Psoas muscle (tissue), 7 donors: ENCODE measurements at regions not wholly inside any gene's neighbourhood (a gene's known extent, or its start where the extent isn't known, plus 50 kb on each side); places are given as distances from the start of the nearest gene placed in this dataset.

Experiments used
- ATAC-seq, 4 donors: fragments of 200-7000 bp; cut with Tn5 transposase; one replicate each; pipeline ENCODE4 v1.9.1; 2020; ENCODE audit warnings: moderate library complexity in 3 of 4, mild to moderate bottlenecking in 2 of 4
- DNase-seq, 2 donors: peaks; one replicate each; pipeline ENCODE4 v3.0.0-alpha.2; 2020
- H3K27ac ChIP-seq: fragments of 200-600 bp; one replicate; pipeline ENCODE4 v1.8.0; 2022
- H3K27me3 ChIP-seq, 3 donors: fragments of 200-600 bp in 1 of 3; one replicate each; pipeline versions ENCODE4 v1.6.1 to v1.8.0; 2013 to 2022; ENCODE audit warnings: low read length in 2 of 3, mild to moderate bottlenecking in 2 of 3, moderate library complexity in 1 of 3; ENCODE audit not compliant: insufficient read depth in 3 of 3
- H3K36me3 ChIP-seq, 2 donors: fragments of 200-600 bp in 1 of 2; one replicate each; pipeline versions ENCODE4 v1.6.1 to v1.8.0; 2013 to 2022; ENCODE audit warnings: low read depth in 1 of 2, mild to moderate bottlenecking in 1 of 2, moderate library complexity in 1 of 2; ENCODE audit not compliant: insufficient read depth in 1 of 2
- H3K4me1 ChIP-seq: fragments of 200-600 bp; one replicate; pipeline ENCODE4 v1.8.0; 2022
- H3K4me3 ChIP-seq: fragments of 200-600 bp; one replicate; pipeline ENCODE4 v1.8.0; 2022; ENCODE audit warnings: mild to moderate bottlenecking
- H3K9me3 ChIP-seq: fragments of 200-600 bp; one replicate; pipeline ENCODE4 v1.8.0; 2022
- CTCF ChIP-seq: fragments of 200-600 bp; IDR thresholded peaks from one replicate; pipeline ENCODE4 v1.8.0; 2022; ENCODE audit warnings: antibody characterized with exemption
- WGBS, 3 donors: extraction: QIAGEN DNeasy Blood & Tissue Kit; methylation state at CpG; one replicate each; pipeline versions ENCODE4 v1.1.6 to v1.1.7; 2013; 5-methylcytosine and 5-hydroxymethylcytosine counted together
- intact Hi-C, 2 donors: fragments of 100-400 bp; cut with DNase I; formaldehyde crosslinking; loops; one replicate each; pipeline versions ENCODE4 v1.11.0 to v1.14.2; 2022
- donor health status: healthy with polysubstance abuse.
- donor health status: DM: no; HTN: no; CAD: no; lungs with moderate emphysema.
- donor health status: Bipolar disorder and iron deficiency.
- donor health status: healthy.
- donor health status: DM: yes; HTN: yes; CAD: no.
- donor health status: DM: no; HTN: no; CAD: no.
- donor health status: DM: yes; HTN: yes; CAD: no.

- H3K27me3 ChIP-seq: no peaks in the 10 kb centered on the region
- intact Hi-C loops: no loop called here
- H3K27ac ChIP-seq: no peak overlapping the region
- no peak for TF ChIP-seq CTCF
- H3K4me3 ChIP-seq: no peak overlapping the region
- ATAC-seq: no peak
- no peaks in the 10 kb centered on the region for H3K36me3 ChIP-seq
- no peaks in the 10 kb centered on the region for H3K9me3 ChIP-seq
- no peaks in the 10 kb centered on the region for H3K4me1 ChIP-seq
- 96 to 98% (median 96%) methylated on average over 9 of the region's 9 CpGs for whole genome bisulfite sequencing, 3 donors
- DNase-seq: no peak
These were observed 117.6 kb downstream of the RND3 start for GRCh38 chr2:150369862-150370261.

DNA sequence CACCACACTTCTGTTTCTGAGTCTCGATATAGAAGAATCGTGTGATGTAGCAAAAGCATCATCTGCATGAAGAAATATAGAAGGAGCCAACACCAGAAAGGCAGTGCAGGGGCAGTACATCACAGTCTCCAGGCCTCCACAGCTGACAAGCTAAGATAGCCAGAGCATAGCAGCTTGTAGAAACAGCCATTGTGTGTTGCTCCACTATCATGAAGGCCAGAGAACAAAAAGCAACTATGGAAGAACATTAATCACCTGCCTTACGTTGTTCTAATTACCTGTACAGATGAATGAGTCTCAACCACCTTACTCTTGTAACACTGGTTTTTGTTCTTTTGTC is 129.0 kb downstream of the RND3 start:
- TF ChIP-seq CTCF: no peak
- Histone ChIP-seq H3K27ac (no peak overlapping the region), H3K36me3 (no peaks in the 10 kb centered on the region), H3K4me1 (no peaks in the 10 kb centered on the region), H3K4me3 (no peak overlapping the region), H3K9me3 (no peaks in the 10 kb centered on the region), H3K27me3 (no peaks in the 10 kb centered on the region)
- 79 to 93% (median 87%) methylated on average over 3 of the region's 3 CpGs for WGBS, 3 donors
- intact Hi-C loops: no loop called here
- ATAC-seq: no peak
- DNase-seq: no peak

- H3K27me3 ChIP-seq: no peaks in the 10 kb centered on the region
- H3K4me3 ChIP-seq: no peak overlapping the region
- H3K36me3 ChIP-seq: no peaks in the 10 kb centered on the region
- TF ChIP-seq CTCF: no peak
- H3K27ac ChIP-seq: no peak overlapping the region
- DNase-seq: no peak
- 75 to 85% (median 81%) methylated on average over 2 of the region's 2 CpGs for WGBS, 3 donors
- H3K4me1 ChIP-seq: no peaks in the 10 kb centered on the region
- no peaks in the 10 kb centered on the region for H3K9me3 ChIP-seq
- no peak for ATAC-seq
- intact Hi-C loops: no loop called here
These were observed 129.5 kb downstream of the RND3 start for GRCh38 chr2:150357770-150358467.

DNA sequence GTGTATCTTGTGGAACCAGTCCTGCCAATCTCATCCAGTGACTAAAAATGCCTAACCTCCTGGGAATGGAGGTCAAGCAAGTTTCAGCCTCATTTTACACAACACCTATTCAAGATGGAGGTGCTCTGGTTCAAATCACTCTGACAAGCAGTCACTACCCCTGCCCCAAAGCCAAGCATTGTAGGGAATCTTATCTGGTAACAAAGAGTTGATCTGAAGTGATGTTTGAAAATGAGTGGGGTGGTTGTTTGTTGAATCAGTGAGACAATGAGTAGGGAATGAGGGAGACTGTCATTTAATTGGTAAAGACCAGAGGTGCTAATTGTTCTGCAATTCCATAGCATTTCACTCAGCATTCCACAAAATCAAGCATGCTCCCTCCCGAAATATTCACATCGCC is 132.0 kb downstream of the RND3 start:
- ATAC-seq (no peak), DNase-seq (no peak)
- TF ChIP-seq CTCF: no peak
- no peak overlapping the region for H3K4me3 ChIP-seq
- H3K9me3 ChIP-seq: no peaks in the 10 kb centered on the region
- H3K36me3 ChIP-seq: no peaks in the 10 kb centered on the region
- 91 to 97% (median 94%) methylated on average over 2 of the region's 2 CpGs for WGBS, 3 donors
- no peak overlapping the region for H3K27ac ChIP-seq
- H3K27me3 ChIP-seq: no peaks in the 10 kb centered on the region
- H3K4me1 ChIP-seq: no peaks in the 10 kb centered on the region
- intact Hi-C loops: no loop called here

GRCh38 chr2:150353376-150353775 is 134.1 kb downstream of the RND3 start:
- Histone ChIP-seq H3K36me3 (no peaks in the 10 kb centered on the region), H3K9me3 (no peaks in the 10 kb centered on the region), H3K4me1 (no peaks in the 10 kb centered on the region), H3K27me3 (no peaks in the 10 kb centered on the region), H3K4me3 (no peak overlapping the region), H3K27ac (no peak overlapping the region)
- DNase-seq (no peak), ATAC-seq (no peak)
- intact Hi-C loops: no loop called here
- WGBS, 3 donors: 79 to 97% (median 81%) methylated on average over 2 of the region's 2 CpGs
- no peak for TF ChIP-seq CTCF
